HG02623 (cell line): ENCODE measurements at regions not wholly inside any gene's neighbourhood (a gene's known extent, or its start where the extent isn't known, plus 50 kb on each side); places are given as distances from the start of the nearest gene placed in this dataset.
"Not testable (repeated sequence)": the region's sequence is repeated elsewhere in the genome, so short reads cannot be mapped to it uniquely, and the experiment has no call there.

Experiments used
- ATAC-seq: cut with Tn5 transposase; IDR thresholded peaks from one replicate; pipeline ENCODE4 v1.9.1; 2021; ENCODE audit warnings: moderate library complexity; ENCODE audit not compliant: unreplicated experiment

- ATAC-seq, result no peak
These were observed 201.1 kb downstream of the PTH2R start for GRCh38 chr2:208607694-208608093.

- ATAC-seq, result no peak
These were observed 201.7 kb downstream of the PTH2R start for GRCh38 chr2:208608122-208608835.

- no peak for ATAC-seq
These were observed 202.7 kb downstream of the PTH2R start for GRCh38 chr2:208609166-208609804.

- ATAC-seq, result not testable (repeated sequence)
These were observed 209.1 kb downstream of the PTH2R start for GRCh38 chr2:208615675-208616074.

DNA sequence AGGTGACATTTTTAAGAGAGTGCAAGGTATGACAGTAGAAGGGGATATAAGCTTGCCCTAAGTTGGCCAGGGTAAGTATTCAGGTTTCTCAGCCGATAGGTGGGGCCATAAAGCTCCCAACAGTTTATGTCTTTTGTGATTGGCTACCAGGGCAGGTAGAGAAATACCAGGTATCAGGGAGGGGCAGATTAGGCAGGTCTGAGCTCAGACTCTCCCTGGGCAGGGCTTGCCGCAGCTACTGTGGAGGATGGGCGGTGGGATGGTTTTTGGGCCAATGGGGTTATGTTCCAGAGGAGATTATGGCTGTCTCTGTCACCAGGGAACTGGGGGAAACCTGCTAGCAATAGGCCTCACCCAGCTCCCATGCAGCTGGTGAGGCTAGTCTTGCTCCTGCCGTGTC lies 211.6 kb downstream of the PTH2R start:
- no peak for ATAC-seq

DNA sequence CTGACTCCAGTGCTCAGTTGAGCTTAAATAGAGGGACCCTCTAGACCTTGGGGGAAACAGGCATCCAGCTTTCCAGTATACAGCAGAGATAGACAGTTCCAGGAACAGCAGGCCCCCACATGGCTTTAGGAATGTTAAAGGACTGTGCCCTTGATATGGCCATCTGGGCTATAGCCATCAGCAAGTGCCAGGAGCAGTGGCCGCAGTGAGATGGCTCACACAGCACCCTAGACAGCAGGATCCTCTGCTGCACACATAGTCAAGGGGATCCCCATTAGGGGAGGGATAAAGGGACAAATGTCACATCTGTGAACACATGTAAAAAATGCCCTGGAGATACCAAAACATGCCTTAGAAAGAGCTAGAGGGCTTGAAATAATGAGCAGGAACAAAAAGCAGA lies 213.4 kb downstream of the PTH2R start:
- ATAC-seq, result no peak

GRCh38 chr2:208620487-208620978 lies 213.9 kb downstream of the PTH2R start:
- no peak for ATAC-seq

DNA sequence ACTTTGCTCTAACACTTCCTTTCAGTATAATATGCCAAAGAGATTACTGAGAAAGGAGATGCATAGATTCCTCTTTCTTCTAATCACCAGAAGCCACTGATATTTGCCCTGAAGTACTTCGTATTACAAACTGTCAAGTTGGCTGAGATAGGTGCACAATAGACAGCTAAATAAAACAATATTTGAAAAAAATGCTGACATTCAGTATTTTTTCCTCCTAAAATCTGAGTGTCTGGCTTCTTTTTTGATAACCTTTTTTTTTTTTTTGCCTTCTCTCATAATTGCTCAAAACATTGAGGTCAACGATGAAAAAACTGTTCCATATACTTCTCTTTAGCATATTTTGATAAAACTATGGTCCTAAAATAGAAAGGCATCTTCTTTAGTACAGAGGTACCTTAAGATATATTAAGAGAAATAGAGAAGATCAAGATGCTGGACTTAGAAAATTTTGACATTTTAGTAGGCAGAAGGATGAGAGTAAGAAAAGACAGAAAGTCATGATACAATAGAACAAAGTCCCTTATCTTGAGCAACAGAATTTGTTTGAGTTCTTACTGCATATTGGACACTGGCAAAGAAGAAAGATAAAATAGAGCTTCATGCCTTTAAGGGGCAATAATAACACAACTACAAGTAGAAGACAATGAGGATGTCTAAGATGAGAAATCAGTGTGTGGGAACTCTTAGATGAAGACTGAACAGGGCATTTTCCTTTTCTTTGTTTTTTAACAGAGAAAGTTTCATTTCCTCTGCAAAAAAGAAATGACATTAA lies 220.7 kb downstream of the PTH2R start:
- ATAC-seq, result no peak

- no peak for ATAC-seq
These were observed 221.3 kb downstream of the PTH2R start for GRCh38 chr2:208627916-208628315.

GRCh38 chr2:208638059-208638458 lies 231.5 kb downstream of the PTH2R start:
- ATAC-seq, result no peak

DNA sequence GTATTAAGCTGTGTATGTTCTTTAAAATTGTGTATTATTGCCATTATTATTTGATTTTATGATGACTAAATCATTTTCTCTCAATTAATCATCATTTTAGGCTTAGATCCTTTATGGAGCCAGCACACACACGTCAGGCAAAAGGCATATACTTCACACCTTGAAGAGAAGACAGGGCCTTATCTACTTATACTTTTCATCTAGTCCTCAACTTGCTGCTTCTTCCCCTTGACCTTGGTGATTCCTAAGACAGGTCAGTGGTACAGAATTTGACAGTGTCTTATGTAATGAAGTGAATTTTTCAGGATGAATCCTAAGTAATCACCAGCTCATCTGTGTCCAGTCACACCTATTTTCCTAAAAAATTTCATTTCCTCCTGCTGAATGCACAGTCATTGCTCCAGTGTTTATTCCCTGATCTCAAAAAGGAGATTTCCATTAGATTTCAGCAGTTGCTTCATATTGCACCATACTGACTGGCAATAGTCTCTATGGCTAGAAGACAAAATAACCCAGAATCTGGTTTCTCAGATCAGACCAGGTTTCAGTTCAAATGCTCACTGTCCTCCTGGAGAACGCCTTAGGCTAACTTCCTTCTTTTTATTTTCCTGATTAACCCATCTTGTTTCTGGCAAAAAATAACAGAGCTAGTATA lies 235.7 kb downstream of the PTH2R start:
- ATAC-seq, result no peak

GRCh38 chr2:208643145-208643544 lies 236.6 kb downstream of the PTH2R start:
- no peak for ATAC-seq

DNA sequence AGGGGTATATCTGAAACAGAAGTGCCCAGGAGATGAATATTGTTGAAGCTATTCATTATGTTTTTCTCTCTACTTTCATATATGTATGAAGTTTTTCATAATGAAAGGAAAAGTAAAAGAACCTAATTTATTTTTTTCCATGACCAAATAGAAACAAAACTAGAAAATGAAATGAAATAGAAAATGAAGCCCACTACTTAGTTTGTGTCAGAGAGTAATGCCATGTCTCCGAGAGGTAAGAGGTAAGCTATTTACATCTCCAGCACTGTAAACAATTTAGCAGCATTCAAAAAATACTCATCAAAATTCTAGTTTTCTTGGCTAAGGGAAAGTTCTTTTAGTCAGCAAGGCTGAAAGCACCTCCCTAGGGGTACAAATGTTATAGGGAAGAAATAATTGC lies 238.6 kb downstream of the PTH2R start:
- ATAC-seq, result no peak

GRCh38 chr2:208648368-208648767 lies 241.8 kb downstream of the PTH2R start:
- no peak for ATAC-seq

DNA sequence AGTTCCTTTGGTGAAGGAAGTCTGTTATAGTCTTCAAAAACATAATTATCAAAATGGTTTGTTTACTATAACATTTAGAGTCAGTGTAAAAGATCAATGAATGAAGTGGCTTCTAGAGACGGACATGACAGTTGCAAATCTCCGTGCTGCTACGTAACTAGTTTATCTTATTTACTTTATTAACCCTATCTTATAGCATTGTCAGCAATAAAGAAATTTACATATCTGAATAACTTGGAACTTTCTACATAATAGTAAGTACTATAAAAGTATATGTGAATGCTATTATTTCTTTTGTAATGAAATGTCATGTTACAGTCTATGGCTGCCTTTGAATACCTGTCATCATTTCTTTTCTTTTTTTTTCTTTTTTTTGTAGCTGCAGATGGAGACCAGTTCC lies 246.8 kb downstream of the PTH2R start:
- no peak for ATAC-seq

DNA sequence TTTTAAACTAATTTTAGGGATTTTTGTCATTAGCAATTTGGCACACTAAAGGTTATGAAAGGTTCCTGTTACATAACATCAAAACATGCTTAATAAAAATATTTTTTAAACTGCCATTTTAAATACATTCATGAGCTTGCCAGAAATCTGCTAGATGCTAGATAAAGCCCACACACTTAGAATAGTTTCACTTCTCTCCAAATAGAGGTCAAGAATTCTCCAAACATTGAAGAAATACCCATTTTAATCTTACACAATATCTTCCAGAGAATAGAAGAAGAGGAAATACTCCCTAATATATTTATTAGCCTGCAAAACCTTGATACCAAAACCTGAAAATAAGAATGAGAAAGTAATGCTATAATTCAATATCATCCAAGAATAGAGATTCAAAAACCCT lies 247.5 kb downstream of the PTH2R start:
- ATAC-seq, result no peak

GRCh38 chr2:208657468-208657867 lies 250.9 kb downstream of the PTH2R start:
- ATAC-seq, result no peak

DNA sequence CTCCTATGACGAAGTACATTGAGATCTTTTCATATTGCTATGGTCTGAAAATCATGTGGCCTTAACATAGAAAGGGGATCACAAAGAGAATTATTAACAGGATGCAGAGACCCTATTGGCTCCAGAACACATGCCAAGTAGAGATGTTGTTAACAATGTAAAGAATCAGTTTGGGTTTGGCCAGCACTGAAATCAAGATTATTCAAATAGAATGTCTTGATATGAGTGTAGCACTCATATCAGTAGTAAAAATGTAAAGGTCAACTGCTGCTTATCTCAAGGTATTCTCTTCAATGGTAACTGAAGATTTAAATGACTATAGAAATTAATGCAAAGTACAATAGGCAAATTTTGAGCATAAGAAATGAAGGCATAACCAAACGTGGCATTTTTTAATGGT lies 262.8 kb downstream of the PTH2R start:
- ATAC-seq, result no peak

DNA sequence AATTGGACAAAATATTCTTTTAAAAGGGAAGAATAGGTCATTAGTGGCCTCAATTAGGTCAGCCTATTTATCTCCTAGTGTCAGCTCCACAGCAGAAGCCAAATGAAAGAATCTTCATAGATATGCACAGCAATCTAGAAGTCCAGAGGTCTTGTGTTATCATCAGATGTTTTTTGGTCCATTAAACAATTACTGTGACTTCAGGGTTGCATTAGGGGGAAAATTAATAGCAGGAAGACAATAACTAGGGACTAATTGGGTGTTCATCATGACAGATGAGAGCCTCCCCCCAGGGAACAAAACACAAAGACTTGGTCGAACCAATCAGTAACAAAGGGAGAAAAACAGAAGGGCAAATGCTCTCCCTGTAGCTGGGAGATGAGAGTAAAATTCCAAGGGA lies 264.7 kb downstream of the PTH2R start:
- no peak for ATAC-seq

DNA sequence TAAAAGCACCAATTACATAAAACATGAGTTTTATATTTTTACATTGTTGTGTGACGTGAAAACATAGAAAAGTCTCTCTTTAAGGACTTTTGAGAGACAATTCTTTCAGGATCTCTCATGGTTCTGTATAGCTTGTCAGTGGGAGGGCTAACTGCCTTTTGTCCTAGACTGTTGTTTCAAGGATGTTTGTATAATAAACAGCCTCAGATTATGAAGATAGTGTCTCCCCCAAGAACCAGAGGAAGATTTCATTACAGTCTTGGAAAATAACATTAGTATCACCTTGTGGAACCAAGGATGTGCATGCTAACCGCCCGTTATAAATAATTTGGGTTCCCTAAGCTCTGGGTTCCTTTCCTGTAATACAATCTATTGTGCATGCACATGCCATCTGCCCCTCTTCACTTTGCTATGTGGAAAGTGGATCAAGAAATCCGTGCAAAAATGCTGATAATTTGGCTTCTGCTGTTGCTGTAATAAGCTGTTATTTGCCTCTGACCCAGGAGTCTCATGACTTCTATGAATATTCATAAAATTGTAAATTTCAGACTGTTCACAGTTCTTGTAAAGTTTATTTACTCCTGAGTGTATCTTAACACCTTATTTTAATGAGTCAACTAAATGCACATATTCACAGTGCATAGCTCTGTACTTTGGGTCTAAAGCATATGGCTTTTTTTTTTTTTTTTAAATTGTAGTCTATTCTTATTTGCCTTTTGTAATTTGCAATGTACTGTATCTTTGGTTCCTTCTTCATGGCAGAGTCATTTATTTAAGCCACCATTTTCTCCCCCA lies 265.5 kb downstream of the PTH2R start:
- ATAC-seq, result no peak

DNA sequence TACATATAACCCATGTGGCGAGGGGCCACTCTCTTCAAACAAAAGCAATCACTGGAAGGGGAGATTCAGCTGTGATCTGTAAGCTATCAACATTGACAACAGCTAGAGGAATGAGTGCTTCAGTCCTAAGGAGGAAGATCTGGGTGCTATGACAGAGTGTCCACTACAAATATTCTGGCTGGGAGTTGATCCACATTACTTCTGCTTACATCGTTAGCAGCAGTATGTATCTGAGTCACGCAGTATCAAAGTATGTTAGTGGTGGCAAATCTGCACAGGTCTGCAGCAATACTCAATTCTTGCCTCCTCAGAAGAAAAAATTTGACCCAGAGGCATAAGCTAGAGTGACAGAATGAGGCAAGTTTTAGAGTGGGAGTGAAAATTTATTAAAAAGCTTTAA lies 267.0 kb downstream of the PTH2R start:
- ATAC-seq, result no peak
